ENCODE measurements at regions not wholly inside any gene's neighbourhood (a gene's known extent, or its start where the extent isn't known, plus 50 kb on each side); places are given as distances from the start of the nearest gene placed in this dataset.

- no peaks in the 10 kb centered on the region for H3K36me3 ChIP-seq (ENCODE audit: insufficient read depth, low read length)
- H3K9ac ChIP-seq (ENCODE audit: insufficient read length) = no peak overlapping the region
- H3K9me3 ChIP-seq (ENCODE audit: low read depth, low read length) = no peaks in the 10 kb centered on the region
- TF ChIP-seq EZH2 (IDR thresholded peaks at IDR 0.05) = no peak
- no peak for TF ChIP-seq POLR2AphosphoS5 (IDR thresholded peaks at IDR 0.05; ENCODE audit: borderline replicate concordance, low read depth, low read length)
- no peak for TF ChIP-seq FOXP2 (optimal IDR thresholded peaks at IDR 0.05; ENCODE audit: control extremely low read depth, extremely low read length, insufficient read depth)
- H3K4me3 ChIP-seq = no peak overlapping the region
- no peak for DNase-seq (ENCODE audit: low read depth, low spot score)
- H3K27ac ChIP-seq = no peak overlapping the region
Measured at GRCh38 chr3:43212914-43213611, 73.3 kb upstream of the SNRK start.

- no peak for DNase-seq (ENCODE audit: low read depth, low spot score)
- H3K36me3 ChIP-seq (ENCODE audit: insufficient read depth, low read length) = no peaks in the 10 kb centered on the region
- no peak overlapping the region for H3K27ac ChIP-seq
- TF ChIP-seq POLR2AphosphoS5 (IDR thresholded peaks at IDR 0.05; ENCODE audit: borderline replicate concordance, low read depth, low read length) = no peak
- H3K9me3 ChIP-seq (ENCODE audit: low read depth, low read length) = no peaks in the 10 kb centered on the region
- H3K4me3 ChIP-seq = no peak overlapping the region
- H3K9ac ChIP-seq (ENCODE audit: insufficient read length) = no peak overlapping the region
Measured at GRCh38 chr3:43211681-43212080, 74.7 kb upstream of the SNRK start.

- H3K9ac ChIP-seq (ENCODE audit: insufficient read length) = no peak overlapping the region
- H3K27ac ChIP-seq = no peak overlapping the region
- H3K36me3 ChIP-seq (ENCODE audit: insufficient read depth, low read length) = no peaks in the 10 kb centered on the region
- no peaks in the 10 kb centered on the region for H3K9me3 ChIP-seq (ENCODE audit: low read depth, low read length)
- TF ChIP-seq POLR2AphosphoS5 (IDR thresholded peaks at IDR 0.05; ENCODE audit: borderline replicate concordance, low read depth, low read length) (no peak), FOXP2 (optimal IDR thresholded peaks at IDR 0.05; ENCODE audit: control extremely low read depth, extremely low read length, insufficient read depth) (no peak), EZH2 (IDR thresholded peaks at IDR 0.05) (no peak)
- DNase-seq (ENCODE audit: low read depth, low spot score) = no peak
- H3K4me3 ChIP-seq = no peak overlapping the region
Measured at GRCh38 chr3:43210049-43211027, 76.0 kb upstream of the SNRK start.

GRCh38 chr3:43207628-43208085, 78.7 kb upstream of the SNRK start:
- H3K9me3 ChIP-seq (ENCODE audit: low read depth, low read length) = no peaks in the 10 kb centered on the region
- TF ChIP-seq POLR2AphosphoS5 (IDR thresholded peaks at IDR 0.05; ENCODE audit: borderline replicate concordance, low read depth, low read length) = no peak
- no peak for TF ChIP-seq EZH2 (IDR thresholded peaks at IDR 0.05)
- no peak for TF ChIP-seq FOXP2 (optimal IDR thresholded peaks at IDR 0.05; ENCODE audit: control extremely low read depth, extremely low read length, insufficient read depth)
- DNase-seq (ENCODE audit: low read depth, low spot score) = no peak
- H3K27ac ChIP-seq = no peak overlapping the region
- H3K9ac ChIP-seq (ENCODE audit: insufficient read length) = no peak overlapping the region
- H3K36me3 ChIP-seq (ENCODE audit: insufficient read depth, low read length) = no peaks in the 10 kb centered on the region
- no peak overlapping the region for H3K4me3 ChIP-seq

- TF ChIP-seq EZH2 (IDR thresholded peaks at IDR 0.05) (no peak), FOXP2 (optimal IDR thresholded peaks at IDR 0.05; ENCODE audit: control extremely low read depth, extremely low read length, insufficient read depth) (no peak), POLR2AphosphoS5 (IDR thresholded peaks at IDR 0.05; ENCODE audit: borderline replicate concordance, low read depth, low read length) (no peak)
- Histone ChIP-seq H3K9ac (ENCODE audit: insufficient read length) (no peak overlapping the region), H3K4me3 (no peak overlapping the region), H3K27ac (no peak overlapping the region), H3K9me3 (ENCODE audit: low read depth, low read length) (no peaks in the 10 kb centered on the region), H3K36me3 (ENCODE audit: insufficient read depth, low read length) (no peaks in the 10 kb centered on the region)
- no peak for DNase-seq (ENCODE audit: low read depth, low spot score)
Measured at GRCh38 chr3:43206632-43207031, 79.7 kb upstream of the SNRK start.

- H3K9me3 ChIP-seq (ENCODE audit: low read depth, low read length) = no peaks in the 10 kb centered on the region
- H3K27ac ChIP-seq = no peak overlapping the region
- no peaks in the 10 kb centered on the region for H3K36me3 ChIP-seq (ENCODE audit: insufficient read depth, low read length)
- TF ChIP-seq FOXP2 (optimal IDR thresholded peaks at IDR 0.05; ENCODE audit: control extremely low read depth, extremely low read length, insufficient read depth) (no peak), EZH2 (IDR thresholded peaks at IDR 0.05) (no peak), POLR2AphosphoS5 (IDR thresholded peaks at IDR 0.05; ENCODE audit: borderline replicate concordance, low read depth, low read length) (no peak)
- no peak overlapping the region for H3K4me3 ChIP-seq
- H3K9ac ChIP-seq (ENCODE audit: insufficient read length) = no peak overlapping the region
- no peak for DNase-seq (ENCODE audit: low read depth, low spot score)
Measured at GRCh38 chr3:43206105-43206504, 80.2 kb upstream of the SNRK start.

- H3K9ac ChIP-seq (ENCODE audit: insufficient read length) = no peak overlapping the region
- no peaks in the 10 kb centered on the region for H3K36me3 ChIP-seq (ENCODE audit: insufficient read depth, low read length)
- TF ChIP-seq POLR2AphosphoS5 (IDR thresholded peaks at IDR 0.05; ENCODE audit: borderline replicate concordance, low read depth, low read length) = no peak
- no peak for TF ChIP-seq EZH2 (IDR thresholded peaks at IDR 0.05)
- no peak for TF ChIP-seq FOXP2 (optimal IDR thresholded peaks at IDR 0.05; ENCODE audit: control extremely low read depth, extremely low read length, insufficient read depth)
- DNase-seq (ENCODE audit: low read depth, low spot score) = no peak
- H3K9me3 ChIP-seq (ENCODE audit: low read depth, low read length) = no peaks in the 10 kb centered on the region
- no peak overlapping the region for H3K4me3 ChIP-seq
- no peak overlapping the region for H3K27ac ChIP-seq
Measured at GRCh38 chr3:43203022-43203421, 83.3 kb upstream of the SNRK start.

GRCh38 chr3:43201581-43201980, 84.8 kb upstream of the SNRK start:
- Histone ChIP-seq H3K9ac (ENCODE audit: insufficient read length) (no peak overlapping the region), H3K27ac (no peak overlapping the region), H3K36me3 (ENCODE audit: insufficient read depth, low read length) (no peaks in the 10 kb centered on the region), H3K4me3 (no peak overlapping the region), H3K9me3 (ENCODE audit: low read depth, low read length) (no peaks in the 10 kb centered on the region)
- DNase-seq (ENCODE audit: low read depth, low spot score) = no peak
- TF ChIP-seq FOXP2 (optimal IDR thresholded peaks at IDR 0.05; ENCODE audit: control extremely low read depth, extremely low read length, insufficient read depth) = no peak
